ENCODE measurements at regions not wholly inside any gene's neighbourhood (a gene's known extent, or its start where the extent isn't known, plus 50 kb on each side); places are given as distances from the start of the nearest gene placed in this dataset.
"Not testable (repeated sequence)": the region's sequence is repeated elsewhere in the genome, so short reads cannot be mapped to it uniquely, and the experiment has no call there.

DNA sequence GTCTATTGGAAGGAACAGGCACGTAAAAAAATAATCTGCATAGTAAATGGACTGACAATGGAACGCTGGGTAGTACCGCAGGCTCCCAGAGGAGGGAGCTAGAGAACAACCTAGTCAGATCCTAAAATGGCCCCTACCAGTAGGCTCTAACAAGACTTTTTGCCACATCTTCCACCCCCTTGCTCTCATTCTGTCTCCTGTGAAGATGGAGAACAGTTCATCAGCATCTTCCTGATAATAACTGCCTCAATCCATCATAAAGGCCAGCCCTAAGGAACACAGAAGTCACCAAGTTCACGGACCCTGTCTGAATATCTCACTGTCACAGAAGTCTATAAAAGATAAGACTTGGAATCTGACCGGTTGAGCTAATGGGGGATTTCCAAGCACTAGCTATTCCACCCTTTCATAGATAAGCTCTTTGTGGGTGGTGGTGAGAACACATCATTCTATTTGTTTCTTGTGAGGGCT is 133.4 kb downstream of the SLC1A3 start:
- peak; percentile 23 for DNase-seq (ENCODE audit: low read depth)

DNA sequence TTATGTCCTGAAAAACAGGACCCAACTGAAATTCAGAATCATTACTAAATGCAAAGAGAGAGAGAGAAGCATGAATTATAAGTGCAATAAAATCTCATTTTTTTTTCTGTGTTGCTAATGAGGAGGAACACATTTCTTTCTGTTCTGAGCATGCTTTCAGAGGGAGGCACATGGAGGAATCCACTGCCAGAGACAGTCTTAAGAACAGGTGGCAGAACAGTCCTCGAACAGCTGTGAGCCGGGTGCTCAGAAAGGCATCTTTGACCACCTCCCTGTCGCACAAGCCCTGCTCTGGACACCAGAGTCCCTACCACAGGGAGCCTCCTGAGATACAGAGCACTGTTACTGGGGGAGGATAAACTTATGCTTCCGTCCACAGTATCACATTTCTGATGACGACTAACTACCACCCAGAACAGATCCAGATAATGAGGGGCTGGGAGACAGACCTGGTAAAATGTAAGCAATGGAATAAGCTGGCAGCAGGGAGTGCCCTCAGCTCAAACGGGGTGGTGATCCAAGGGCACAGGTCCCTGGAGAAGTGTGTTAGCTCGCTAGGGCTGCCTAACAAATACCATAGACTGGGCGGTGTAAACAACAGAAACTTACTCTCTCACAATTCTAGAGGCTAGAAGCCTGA is 134.0 kb downstream of the SLC1A3 start:
- DNase-seq (ENCODE audit: low read depth): no peak

DNA sequence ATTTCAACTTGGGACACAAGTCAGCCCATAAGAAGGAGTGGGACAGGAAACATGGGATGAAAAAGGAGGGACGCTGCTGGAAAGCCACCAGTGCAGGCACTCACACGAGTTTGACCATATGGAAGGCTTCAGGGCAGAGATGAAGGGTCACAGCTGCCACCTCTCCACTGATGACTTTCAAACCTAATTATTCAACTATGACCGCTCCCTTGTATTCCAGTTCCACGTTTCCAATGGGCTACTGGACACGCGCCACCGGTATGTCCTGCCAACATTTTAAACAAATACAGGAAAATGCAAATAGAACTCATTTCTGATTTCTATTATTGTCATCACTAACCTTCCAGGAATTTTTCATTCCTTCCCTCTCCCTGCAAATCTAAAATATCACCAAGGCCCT is 134.7 kb downstream of the SLC1A3 start:
- no peak for DNase-seq (ENCODE audit: low read depth)

DNA sequence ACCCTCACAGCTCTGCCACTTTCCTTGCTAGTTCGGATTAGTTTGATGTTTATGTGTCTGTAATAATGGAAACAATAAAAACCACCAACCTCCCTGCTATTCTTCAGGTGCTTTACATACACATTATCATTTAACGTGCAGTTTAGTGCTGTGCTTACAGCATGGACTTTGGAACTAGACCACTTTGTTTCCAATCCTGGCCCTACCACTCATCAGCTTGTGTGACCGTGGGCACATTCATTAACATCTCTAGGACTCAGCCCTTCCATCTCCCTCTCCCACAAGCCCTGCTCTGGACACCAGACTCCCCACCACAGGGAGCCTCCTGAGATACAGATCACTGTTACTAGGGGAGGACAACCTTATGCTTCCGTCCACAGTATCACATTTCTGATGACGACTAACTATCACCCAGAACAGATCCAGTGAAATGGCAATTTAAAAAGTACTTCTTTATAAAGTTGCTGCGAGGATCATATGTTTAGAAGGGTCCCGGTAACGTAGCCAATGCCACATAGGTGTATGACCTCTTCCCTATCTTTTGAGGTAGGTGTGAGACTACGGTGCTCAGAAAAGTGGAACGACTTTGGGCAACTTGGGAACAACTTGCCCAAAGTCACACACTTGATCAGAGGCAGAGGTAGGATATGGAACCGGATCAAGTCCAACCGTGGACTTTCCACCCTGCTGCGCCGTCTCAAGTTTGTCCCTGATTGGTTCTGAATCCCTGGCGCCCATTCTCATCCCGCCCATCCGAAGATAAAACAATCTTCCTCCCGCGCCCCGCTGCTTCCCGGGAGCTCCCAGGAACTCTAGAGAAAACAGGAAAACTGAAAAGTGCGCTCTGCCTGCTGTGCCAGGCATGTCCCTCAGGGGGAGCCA is 132.4 kb upstream of the NIPBL start:
- DNase-seq (ENCODE audit: low read depth): no peak

DNA sequence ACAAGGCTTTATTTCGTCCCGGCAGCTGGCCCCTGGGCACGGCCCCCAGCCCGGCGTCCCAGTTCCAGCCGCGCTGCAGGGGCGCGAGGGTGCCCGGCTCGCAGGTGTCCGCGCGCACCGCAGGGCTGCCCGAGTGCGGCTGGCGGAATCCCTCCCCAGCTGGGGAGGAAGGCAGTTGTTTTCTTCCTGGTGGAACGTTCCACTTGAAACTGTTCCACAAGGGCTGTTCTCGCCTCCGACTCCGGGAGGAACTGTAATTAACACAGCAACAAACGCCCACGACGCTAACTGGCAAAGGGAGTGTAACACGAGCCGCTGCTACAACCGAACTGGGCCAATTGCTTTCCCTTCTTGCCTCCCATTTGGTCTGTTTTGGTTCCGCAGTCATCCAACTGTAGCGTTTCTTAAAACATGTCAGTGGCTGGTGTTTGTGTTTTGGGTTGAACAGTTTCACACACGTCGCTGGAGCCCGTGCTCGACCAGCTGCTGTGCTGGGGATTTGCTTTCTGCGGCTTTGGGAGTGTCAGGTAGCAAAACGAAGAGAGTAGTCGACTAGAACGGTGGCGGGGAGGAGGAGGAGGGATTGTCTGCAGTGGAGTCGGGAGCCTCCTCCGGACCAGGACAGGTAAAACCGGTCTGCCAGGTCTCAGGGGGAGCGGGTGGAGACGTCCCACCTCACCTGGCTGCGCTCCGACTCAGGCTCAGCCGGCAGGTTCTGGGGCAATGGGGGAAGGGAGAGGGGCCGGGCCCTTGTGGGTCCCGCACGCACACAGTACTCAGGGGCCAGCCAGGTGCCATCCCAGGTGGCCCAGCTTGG is 131.6 kb upstream of the NIPBL start:
- DNase-seq (ENCODE audit: low read depth): no peak

DNA sequence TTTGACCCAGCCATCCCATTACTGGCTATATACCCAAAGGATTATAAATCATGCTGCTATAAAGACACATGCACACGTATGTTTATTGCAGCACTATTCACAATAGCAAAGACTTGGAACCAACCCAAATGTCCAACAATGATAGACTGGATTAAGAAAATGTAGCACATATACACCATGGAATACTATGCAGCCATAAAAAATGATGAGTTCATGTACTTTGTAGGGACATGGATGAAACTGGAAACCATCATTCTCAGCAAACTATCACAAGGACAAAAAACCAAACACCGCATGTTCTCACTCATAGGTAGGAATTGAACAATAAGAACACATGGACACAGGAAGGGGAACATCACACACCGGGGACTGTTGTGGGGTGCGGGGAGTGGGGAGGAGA is 128.8 kb upstream of the NIPBL start:
- not testable (repeated sequence) for DNase-seq (ENCODE audit: low read depth)

DNA sequence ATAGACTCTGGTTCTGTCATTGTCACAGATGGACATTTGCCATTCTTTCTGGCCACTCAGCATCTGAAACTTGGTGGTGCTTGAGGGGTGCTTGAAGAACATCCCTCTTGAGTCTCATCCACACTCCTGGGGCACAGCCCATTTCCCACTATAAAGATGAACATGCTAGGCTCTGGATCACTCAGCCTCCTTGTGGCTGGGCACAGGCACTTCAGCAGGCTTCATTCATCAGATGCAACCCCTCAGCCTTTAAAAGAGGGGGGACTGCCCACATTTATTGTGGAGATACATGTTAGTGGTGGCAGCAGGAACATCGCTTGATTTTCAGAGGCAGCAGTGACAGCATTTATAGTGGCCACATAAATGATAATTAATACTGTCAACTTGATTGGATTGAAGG is 124.7 kb upstream of the NIPBL start:
- no peak for DNase-seq (ENCODE audit: low read depth)

DNA sequence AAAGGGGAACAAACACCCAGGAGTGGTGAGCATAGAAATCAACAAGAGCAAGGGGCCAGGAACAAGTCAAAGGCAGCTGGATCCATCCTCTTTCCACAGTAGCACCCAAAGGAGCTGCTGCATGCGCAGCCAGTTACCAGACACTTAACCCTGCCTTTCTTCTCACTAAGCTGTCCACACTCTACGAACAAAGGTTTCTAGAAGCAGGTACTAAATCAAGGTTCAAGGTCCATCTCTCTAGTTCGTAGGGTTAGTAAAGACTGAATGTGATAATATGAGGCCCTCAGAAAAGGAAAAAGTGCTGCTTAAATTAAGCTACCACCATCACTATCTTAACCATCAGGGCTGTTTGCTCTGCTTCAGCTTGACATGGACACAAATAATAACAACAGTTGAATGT is 121.2 kb upstream of the NIPBL start:
- DNase-seq (ENCODE audit: low read depth): no peak

DNA sequence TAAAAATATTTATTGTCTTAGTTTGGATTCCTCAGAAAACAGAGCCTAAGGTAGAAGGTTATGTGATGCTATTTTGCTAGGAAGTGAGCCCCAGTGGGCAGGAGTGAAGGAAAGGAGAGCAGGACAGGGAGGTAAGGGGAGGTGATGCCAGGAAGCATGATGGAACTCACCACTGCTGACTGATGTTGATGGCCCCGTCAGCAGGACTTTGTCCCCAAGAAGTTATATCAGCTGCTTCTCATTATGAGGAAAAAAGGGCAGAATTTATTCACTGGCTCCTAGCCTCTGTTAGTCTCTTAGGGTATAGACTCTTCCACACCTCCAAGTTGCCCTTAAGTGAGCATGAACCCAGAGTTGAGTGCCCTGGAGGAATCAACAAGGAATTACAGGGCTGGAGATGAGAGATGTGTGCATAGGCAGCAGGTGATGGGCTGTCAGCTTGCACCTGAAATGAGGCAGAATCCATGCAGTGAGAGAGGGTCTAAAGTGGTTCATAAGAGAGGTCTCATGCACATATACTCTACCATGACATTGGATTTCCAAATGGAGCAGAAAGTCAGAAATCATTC is 120.6 kb upstream of the NIPBL start:
- DNase-seq (ENCODE audit: low read depth): no peak

DNA sequence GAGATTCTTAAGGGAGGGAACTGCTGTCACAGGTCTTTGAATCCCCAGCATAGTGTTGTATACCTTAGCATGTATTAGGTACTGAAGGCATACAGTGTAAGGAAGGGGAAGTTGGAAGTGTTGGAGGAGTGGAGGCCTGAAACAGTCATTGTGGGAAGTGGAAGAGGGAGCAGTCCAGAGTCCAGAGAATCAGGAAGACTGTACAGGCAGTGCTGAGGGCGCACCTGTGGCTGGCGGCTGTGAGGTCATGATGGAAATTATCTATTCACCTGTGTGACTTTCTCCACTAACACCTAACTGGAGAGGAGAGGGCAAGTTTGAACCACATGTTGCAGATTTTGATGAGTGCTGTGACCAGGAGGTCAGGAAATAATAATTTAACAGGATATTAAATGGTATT is 119.7 kb upstream of the NIPBL start:
- DNase-seq (ENCODE audit: low read depth): no peak

DNA sequence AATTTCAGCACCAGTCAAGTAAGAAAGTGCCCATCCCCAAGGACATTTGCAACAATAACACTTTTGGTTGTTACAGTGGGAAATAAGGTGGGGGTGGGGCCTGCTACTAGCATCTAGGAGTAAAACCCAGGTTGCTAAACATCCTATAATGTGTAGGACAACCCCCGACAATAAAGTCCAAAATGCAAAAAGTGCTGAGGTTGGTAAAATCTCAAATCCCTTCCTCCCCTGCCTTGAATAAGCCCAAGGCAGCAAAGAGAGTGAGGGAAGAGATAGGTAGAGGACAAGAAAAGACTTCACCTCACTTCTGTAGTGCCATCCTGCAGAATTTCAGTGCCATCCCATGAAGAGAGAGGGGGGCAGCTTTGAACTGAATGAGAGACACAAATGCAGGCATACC is 117.5 kb upstream of the NIPBL start:
- no peak for DNase-seq (ENCODE audit: low read depth)

DNA sequence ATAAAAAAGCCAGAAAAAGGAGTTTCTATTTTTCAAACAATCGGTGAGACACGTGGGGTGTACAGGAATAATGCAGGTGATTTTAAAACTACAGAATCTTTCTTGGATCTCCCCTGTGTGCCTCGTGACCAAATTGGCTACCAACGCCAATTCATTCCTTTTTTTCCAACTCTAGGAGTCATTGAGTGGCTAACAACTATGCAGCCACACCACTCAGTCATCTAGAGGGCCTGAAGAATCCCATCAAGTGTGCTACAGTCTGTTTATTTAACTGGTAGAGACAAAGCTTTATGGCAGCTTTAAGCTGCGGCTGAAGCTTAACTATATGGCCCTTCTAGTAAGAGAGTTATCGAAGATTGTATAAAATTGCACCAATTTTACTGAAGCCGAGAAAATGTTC is 113.1 kb upstream of the NIPBL start:
- DNase-seq (ENCODE audit: low read depth): no peak

DNA sequence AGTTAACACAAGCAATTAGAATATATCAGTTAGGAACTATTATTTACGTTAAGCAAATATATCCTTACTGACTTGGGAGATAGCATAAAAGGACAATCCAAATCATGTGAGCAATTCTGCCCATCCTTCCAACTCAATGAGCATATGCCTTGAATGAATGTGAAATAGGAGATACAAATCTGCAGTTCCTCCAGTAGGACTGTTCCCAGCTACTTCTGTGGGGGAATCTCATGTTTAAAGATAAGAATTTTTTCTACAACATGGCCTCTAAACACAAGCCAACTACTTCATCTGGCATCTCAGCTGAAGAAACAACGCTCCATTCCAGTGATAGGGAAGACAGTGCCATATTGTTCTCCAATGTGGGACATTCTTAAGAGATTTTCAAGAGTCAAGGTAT is 110.7 kb upstream of the NIPBL start:
- no peak for DNase-seq (ENCODE audit: low read depth)

DNA sequence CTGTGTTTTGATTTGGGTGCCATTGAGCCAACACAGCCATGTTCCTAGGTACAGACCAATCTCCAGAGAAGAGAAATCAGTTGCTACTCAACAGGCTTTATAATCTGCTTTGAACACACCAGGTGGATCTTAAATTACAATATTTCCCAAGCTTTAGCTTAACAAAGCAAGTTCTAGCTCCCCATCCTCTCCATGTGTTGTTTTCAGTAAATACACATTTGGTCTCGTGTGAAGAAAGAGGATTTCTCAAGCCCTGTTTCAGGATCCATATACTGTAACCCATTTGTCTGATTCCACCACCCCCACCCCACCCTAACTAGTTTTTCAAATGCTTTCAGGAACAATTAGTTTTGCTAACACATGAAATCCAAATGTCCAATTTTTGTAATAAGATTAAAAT is 109.6 kb upstream of the NIPBL start:
- no peak for DNase-seq (ENCODE audit: low read depth)

DNA sequence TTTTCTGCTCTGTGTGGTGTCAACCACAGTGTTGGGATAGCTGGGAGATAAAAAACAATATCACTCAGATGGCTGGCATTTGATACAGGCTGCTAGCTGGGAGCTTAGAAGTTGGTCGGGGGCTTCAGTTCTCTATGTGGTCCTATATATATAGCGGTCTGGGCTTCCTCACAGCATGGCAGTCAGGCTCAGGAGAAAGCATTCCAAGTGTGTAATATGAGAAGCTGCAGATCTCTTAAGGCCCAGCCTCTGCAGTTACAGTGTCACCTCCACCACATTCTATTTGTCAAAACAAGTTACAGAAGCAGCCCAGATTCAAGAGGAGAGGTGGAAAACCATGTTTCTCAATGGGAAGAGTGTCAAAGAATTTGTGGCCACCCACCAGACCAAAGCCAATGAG is 108.1 kb upstream of the NIPBL start:
- DNase-seq (ENCODE audit: low read depth): no peak

DNA sequence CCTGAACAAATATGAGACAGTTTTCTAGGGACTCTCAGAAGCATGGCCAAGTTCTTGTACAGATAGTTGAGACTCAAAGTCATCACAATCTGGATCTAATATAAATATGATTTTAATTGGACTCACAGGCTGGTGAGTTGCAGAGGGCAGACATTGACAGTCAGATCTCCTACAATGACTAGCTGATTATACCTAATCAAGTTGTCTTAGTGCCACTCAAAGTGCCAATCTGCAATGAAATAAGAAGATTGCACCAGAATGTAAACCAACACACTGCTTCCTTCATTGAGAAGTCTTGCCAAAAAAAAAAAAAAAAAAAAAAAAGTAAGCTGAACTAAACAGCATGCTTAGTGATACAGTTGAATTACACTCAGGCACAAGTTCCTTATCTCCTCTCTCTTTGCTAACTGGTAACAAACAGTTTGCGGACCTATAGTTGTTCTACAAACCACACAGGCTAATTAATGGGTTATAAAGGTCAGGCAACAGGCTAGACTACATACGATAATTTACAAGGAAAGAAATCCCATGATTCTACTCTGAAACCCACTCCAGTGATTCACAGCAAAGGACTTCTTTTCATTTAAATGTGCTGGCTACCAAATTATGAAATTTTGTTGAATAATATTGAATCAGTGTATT is 107.3 kb upstream of the NIPBL start:
- DNase-seq (ENCODE audit: low read depth): no peak

DNA sequence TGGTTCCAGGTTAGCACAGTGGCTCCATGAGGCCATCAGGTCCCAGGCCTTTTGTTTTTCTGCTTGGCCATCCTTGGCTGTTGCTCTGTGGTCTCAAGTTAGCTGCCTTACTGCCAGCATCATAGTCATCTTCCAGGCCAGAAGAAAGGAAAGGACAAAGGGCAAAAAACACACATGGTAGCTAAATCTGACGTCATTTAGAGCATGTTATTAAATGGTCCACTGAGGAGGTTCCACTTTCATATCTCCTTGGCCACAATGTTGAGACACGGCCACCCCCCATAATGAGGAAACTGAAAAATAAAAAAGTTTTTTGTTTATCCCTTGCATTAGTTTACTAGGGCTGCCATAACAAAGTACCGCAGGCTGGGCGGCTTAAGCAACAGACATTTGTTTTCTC is 106.4 kb upstream of the NIPBL start:
- no peak for DNase-seq (ENCODE audit: low read depth)

DNA sequence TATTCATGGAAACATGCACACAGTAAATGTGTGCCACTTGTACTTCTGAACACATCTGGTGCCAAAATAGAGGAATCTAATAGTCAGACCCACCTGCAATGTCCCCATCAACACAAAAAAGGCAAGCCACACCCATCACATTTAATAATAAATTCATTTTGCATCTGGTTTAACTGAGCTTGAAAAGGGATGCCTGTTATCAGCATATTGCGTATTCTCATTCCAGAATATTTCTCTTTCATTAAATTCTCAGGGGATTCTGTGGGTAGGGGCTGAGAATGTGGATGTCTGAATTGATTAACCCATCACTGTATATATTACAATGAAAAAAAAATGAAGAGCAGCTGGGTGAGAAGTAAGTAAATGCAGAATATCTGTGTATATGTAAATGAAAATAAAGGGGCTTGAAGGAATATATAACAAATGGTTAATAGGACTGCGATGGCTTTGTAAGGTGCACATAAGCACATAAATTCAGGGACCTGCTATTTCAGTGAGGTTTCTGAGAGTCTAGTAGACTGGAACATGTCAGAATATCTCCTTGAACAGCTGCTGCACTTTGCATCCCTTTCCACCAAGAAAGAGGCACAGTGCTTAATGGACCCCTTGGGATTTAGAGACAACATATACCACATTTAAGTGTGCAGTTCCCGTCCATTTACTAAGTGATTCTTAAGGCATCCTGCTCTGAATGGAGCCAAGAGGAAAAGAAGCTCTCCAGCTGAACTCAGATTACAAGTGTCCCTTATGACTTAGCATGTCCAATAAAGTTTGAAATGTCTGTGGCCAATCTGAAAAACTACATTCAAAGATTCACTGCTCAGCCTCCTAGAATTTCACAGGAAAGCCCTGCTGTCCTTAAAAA is 104.1 kb upstream of the NIPBL start:
- no peak for DNase-seq (ENCODE audit: low read depth)

DNA sequence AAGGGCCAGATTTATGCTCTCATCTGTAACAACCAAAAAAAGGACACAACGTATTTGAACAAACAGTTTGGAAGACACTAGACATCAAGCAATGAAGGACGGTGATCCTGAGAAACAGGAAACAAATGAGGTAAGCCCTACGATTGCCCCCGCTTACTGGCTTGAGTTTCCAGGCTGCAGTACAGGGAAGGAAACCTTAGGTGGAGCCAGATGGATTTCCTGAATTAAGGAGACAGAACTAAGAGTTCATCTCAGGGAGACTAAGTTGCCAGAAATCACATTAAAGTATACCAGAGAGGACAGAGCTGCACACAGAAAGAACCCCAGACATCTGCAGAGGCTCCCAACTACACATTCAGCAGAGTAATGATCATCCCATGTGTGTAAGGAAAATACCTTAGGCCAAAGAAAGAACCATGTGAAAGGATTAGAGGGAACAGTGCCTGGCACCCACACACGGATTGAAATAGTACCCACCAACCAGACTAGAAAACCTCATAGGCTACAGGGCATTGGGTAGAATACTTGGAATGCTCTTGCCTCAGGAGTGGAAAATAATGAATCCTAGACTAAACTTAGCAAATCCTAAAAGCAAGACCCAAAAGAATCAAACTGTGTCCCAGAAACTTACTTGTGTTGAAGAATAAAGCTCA is 99.3 kb upstream of the NIPBL start:
- no peak for DNase-seq (ENCODE audit: low read depth)

DNA sequence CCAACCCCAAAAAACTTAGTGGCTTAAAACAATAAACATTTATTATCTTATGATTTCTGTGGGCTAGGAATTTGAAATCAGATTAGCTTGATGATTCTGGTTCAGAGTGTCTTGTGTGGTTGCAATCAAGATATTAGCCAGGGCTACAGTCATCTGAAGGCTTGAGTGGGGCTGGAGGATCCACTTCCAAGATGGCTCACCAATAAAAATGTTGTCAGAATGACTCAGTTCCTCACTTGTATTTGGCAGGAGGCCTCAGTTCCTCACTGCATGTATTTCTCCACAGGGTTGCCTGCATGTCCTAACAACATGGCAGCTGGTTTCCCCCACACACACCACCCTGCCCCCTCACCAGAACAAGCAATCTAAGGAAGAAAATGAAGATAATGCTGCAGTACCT is 98.2 kb upstream of the NIPBL start:
- DNase-seq (ENCODE audit: low read depth): no peak

Data from activated T-helper 1 cell treated with Interleukin-2 at 50 U/mL for 16 hours (primary cell).